ENCODE measurements at regions not wholly inside any gene's neighbourhood (a gene's known extent, or its start where the extent isn't known, plus 50 kb on each side); places are given as distances from the start of the nearest gene placed in this dataset.

DNA sequence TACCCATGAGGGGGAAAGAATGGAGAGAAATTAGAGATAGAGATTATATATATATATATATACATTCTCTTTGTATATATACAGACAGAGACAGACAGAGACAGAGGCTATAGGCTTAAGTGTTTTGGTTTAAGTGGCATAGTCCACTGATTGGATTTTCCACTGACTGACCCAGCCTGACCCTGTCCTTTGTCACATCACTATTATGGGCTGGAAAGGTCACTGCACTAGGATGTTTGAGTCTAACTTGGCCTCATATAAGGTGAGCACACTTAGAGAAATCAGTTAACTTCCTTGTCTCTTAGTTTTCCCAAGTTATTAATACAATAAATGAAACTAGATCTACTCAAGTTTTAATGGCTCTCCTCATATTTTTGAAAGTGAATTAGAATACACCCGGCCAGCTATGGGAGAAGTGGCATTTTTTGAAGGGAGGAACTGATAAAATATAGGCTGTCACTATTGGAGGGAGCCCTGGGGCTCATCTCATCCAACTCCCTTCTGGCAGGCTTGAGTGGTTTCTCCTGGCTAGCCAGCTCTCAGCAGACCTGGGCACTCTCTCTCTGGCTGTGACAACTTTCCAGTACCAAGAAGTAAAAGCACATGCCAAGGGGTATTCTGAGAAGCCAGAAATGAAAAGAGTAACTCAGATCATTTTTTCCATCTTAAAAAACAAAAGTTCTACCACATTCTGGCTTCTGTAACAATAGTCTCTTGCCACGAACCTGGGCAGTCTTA lies 455.6 kb upstream of the ANKRD30A start:
- no peak overlapping the region for H3K4me2 ChIP-seq (replicated peaks; ENCODE audit: extremely low read depth, low read length, poor library complexity, severe bottlenecking)
- H3K27ac Mint-ChIP-seq: peak overlapping the region in 1 of 7 donors; percentile 47
- no peaks in the 10 kb centered on the region for H3K79me2 ChIP-seq (ENCODE audit: insufficient read depth, low read length)
- no peak for DNase-seq
- WGBS (ENCODE audit: insufficient coverage): 57% methylated on average over 1 of the region's 2 CpGs
- H3K9me3 ChIP-seq (replicated peaks in 1 of 2; ENCODE audit: control insufficient read depth in 1 of 2, insufficient read depth in 1 of 2, low read length in 2 of 2): peaks cover 0 to 5% of the 10 kb centered on the region in 2 donors
- no peaks in the 10 kb centered on the region for H3K4me1 Mint-ChIP-seq
- no peak overlapping the region for H3K4me3 Mint-ChIP-seq
- no peak overlapping the region for H3K4me3 ChIP-seq (replicated peaks in 1 of 3; ENCODE audit: low read depth in 2 of 3, low read length in 3 of 3)
- peaks cover 0 to 11% (median 7%) of the 10 kb centered on the region in 7 donors for H3K9me3 Mint-ChIP-seq
- intact Hi-C loops (cut with micrococcal nuclease): no loop called here
- no peak overlapping the region for H2AFZ ChIP-seq (ENCODE audit: insufficient read depth, low read depth, low read length, poor library complexity, severe bottlenecking)
- H3K27ac ChIP-seq (ENCODE audit: low read depth in 1 of 2, low read length in 2 of 2): no peak overlapping the region
- no peaks in the 10 kb centered on the region for H3K36me3 Mint-ChIP-seq
- no peaks in the 10 kb centered on the region for H3K36me3 ChIP-seq (replicated peaks in 1 of 2; ENCODE audit: control insufficient read depth in 1 of 2, insufficient read depth in 2 of 2, low read length in 2 of 2)
- TF ChIP-seq, protein P1, sequence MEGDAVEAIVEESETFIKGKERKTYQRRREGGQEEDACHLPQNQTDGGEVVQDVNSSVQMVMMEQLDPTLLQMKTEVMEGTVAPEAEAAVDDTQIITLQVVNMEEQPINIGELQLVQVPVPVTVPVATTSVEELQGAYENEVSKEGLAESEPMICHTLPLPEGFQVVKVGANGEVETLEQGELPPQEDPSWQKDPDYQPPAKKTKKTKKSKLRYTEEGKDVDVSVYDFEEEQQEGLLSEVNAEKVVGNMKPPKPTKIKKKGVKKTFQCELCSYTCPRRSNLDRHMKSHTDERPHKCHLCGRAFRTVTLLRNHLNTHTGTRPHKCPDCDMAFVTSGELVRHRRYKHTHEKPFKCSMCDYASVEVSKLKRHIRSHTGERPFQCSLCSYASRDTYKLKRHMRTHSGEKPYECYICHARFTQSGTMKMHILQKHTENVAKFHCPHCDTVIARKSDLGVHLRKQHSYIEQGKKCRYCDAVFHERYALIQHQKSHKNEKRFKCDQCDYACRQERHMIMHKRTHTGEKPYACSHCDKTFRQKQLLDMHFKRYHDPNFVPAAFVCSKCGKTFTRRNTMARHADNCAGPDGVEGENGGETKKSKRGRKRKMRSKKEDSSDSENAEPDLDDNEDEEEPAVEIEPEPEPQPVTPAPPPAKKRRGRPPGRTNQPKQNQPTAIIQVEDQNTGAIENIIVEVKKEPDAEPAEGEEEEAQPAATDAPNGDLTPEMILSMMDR (IDR thresholded peaks at IDR 0.05): no peak
- H4K20me1 ChIP-seq (ENCODE audit: insufficient read depth, low read length): no peaks in the 10 kb centered on the region
- no peak overlapping the region for H3K9ac ChIP-seq (ENCODE audit: insufficient read depth, low read length, poor library complexity, severe bottlenecking)
- H3K4me1 ChIP-seq (ENCODE audit: control insufficient read depth in 1 of 2, insufficient read depth in 2 of 2, low read length in 2 of 2): no peaks in the 10 kb centered on the region
- H3K27me3 Mint-ChIP-seq (ENCODE audit: low read depth in 3 of 3): peaks cover 0 to 2% (median 0%) of the 10 kb centered on the region in 3 donors
- no peaks in the 10 kb centered on the region for H3K27me3 ChIP-seq (ENCODE audit: control insufficient read depth in 2 of 2, insufficient read depth in 2 of 2, low read length in 2 of 2)

- H3K36me3 ChIP-seq (replicated peaks in 1 of 2; ENCODE audit: control insufficient read depth in 1 of 2, insufficient read depth in 2 of 2, low read length in 2 of 2): no peaks in the 10 kb centered on the region
- no peak overlapping the region for H3K4me3 ChIP-seq (replicated peaks in 1 of 3; ENCODE audit: low read depth in 2 of 3, low read length in 3 of 3)
- H3K79me2 ChIP-seq (ENCODE audit: insufficient read depth, low read length): no peaks in the 10 kb centered on the region
- Mint-ChIP-seq H3K27ac (no peak overlapping the region), H3K27me3 (ENCODE audit: low read depth in 3 of 3) (peaks cover 0 to 2% (median 0%) of the 10 kb centered on the region in 3 donors), H3K9me3 (peaks cover 0 to 22% (median 10%) of the 10 kb centered on the region in 7 donors), H3K4me1 (no peaks in the 10 kb centered on the region), H3K36me3 (no peaks in the 10 kb centered on the region), H3K4me3 (no peak overlapping the region)
- TF ChIP-seq, protein P1 (IDR thresholded peaks at IDR 0.05): no peak
- no peak overlapping the region for H2AFZ ChIP-seq (ENCODE audit: insufficient read depth, low read depth, low read length, poor library complexity, severe bottlenecking)
- H3K4me2 ChIP-seq (replicated peaks; ENCODE audit: extremely low read depth, low read length, poor library complexity, severe bottlenecking): no peak overlapping the region
- no peak for DNase-seq
- H3K27ac ChIP-seq (ENCODE audit: low read depth in 1 of 2, low read length in 2 of 2): no peak overlapping the region
- H3K4me1 ChIP-seq (ENCODE audit: control insufficient read depth in 1 of 2, insufficient read depth in 2 of 2, low read length in 2 of 2): no peaks in the 10 kb centered on the region
- intact Hi-C loops (cut with micrococcal nuclease): no loop called here
- H4K20me1 ChIP-seq (ENCODE audit: insufficient read depth, low read length): no peaks in the 10 kb centered on the region
- H3K9me3 ChIP-seq (replicated peaks in 1 of 2; ENCODE audit: control insufficient read depth in 1 of 2, insufficient read depth in 1 of 2, low read length in 2 of 2): peaks cover 0 to 10% of the 10 kb centered on the region in 2 donors
- H3K27me3 ChIP-seq (ENCODE audit: control insufficient read depth in 2 of 2, insufficient read depth in 2 of 2, low read length in 2 of 2): no peaks in the 10 kb centered on the region
- no peak overlapping the region for H3K9ac ChIP-seq (ENCODE audit: insufficient read depth, low read length, poor library complexity, severe bottlenecking)
These were observed 458.9 kb upstream of the ANKRD30A start for GRCh38 chr10:36666451-36666850.
